ENCODE measurements at regions not wholly inside any gene's neighbourhood (a gene's known extent, or its start where the extent isn't known, plus 50 kb on each side); places are given as distances from the start of the nearest gene placed in this dataset.

GRCh38 chr9:106450549-106450948 is 412.4 kb upstream of the ZNF462 start:
- TF ChIP-seq CTCF (IDR thresholded peaks at IDR 0.05; ENCODE audit: poor library complexity): no peak
- TF ChIP-seq EZH2 (IDR thresholded peaks at IDR 0.05; ENCODE audit: borderline replicate concordance): no peak

All from hepatocyte (in vitro differentiated cells).